Activated CD4-positive, alpha-beta T cell treated with anti-CD3 and anti-CD28 coated beads, Interleukin-10, Interleukin-2, amounts not matched to agents 100 ng/mL and 50 ng/mL, durations not matched to agents 16 hours and 8 hours (primary cell): ENCODE measurements at regions not wholly inside any gene's neighbourhood (a gene's known extent, or its start where the extent isn't known, plus 50 kb on each side); places are given as distances from the start of the nearest gene placed in this dataset.

Experiments used
- DNase-seq: peaks from one replicate; pipeline ENCODE4 v3.0.0-alpha.2; 2020

- DNase-seq: no peak
Measured at GRCh38 chr4:136194962-136195361, 1337.3 kb downstream of the PCDH18 start.

GRCh38 chr4:136186650-136187049, 1345.6 kb downstream of the PCDH18 start:
- no peak for DNase-seq

GRCh38 chr4:136183513-136183912, 1348.8 kb downstream of the PCDH18 start:
- DNase-seq: no peak

GRCh38 chr4:136156947-136157346, 1375.3 kb downstream of the PCDH18 start:
- DNase-seq: no peak

- no peak for DNase-seq
Measured at GRCh38 chr4:136150046-136150445, 1382.2 kb downstream of the PCDH18 start.

GRCh38 chr4:136136601-136137000, 1395.7 kb downstream of the PCDH18 start:
- no peak for DNase-seq

GRCh38 chr4:136124251-136124745, 1408.0 kb downstream of the PCDH18 start:
- DNase-seq: no peak

GRCh38 chr4:136121426-136121825, 1410.9 kb downstream of the PCDH18 start:
- DNase-seq: no peak

GRCh38 chr4:136113921-136114320, 1418.4 kb downstream of the PCDH18 start:
- DNase-seq: no peak

GRCh38 chr4:136112116-136112515, 1420.2 kb downstream of the PCDH18 start:
- DNase-seq: no peak

- no peak for DNase-seq
Measured at GRCh38 chr4:136106753-136107152, 1425.5 kb downstream of the PCDH18 start.

- no peak for DNase-seq
Measured at GRCh38 chr4:136103616-136104015, 1428.7 kb downstream of the PCDH18 start.

- DNase-seq: no peak
Measured at GRCh38 chr4:136097676-136098075, 1434.6 kb downstream of the PCDH18 start.

- DNase-seq: no peak
Measured at GRCh38 chr4:136088211-136088867, 1444.0 kb downstream of the PCDH18 start.

- no peak for DNase-seq
Measured at GRCh38 chr4:136078976-136079375, 1453.3 kb downstream of the PCDH18 start.

- DNase-seq: no peak
Measured at GRCh38 chr4:136056748-136057147, 1475.5 kb downstream of the PCDH18 start.

GRCh38 chr4:136055360-136055759, 1476.9 kb downstream of the PCDH18 start:
- DNase-seq: no peak

- DNase-seq: no peak
Measured at GRCh38 chr4:136036744-136037143, 1495.5 kb downstream of the PCDH18 start.

- no peak for DNase-seq
Measured at GRCh38 chr4:136032391-136032790, 1499.9 kb downstream of the PCDH18 start.

GRCh38 chr4:136025540-136025939, 1506.8 kb downstream of the PCDH18 start:
- DNase-seq: no peak

GRCh38 chr4:136017556-136017955, 1514.7 kb downstream of the PCDH18 start:
- DNase-seq: no peak

- DNase-seq: no peak
Measured at GRCh38 chr4:136012220-136012619, 1520.1 kb downstream of the PCDH18 start.

- DNase-seq: no peak
Measured at GRCh38 chr4:136009258-136009832, 1522.9 kb downstream of the PCDH18 start.

- no peak for DNase-seq
Measured at GRCh38 chr4:136007991-136008390, 1524.3 kb downstream of the PCDH18 start.

GRCh38 chr4:136002316-136002715, 1530.0 kb downstream of the PCDH18 start:
- no peak for DNase-seq
